NCI-H2196 treated with DMSO at 0.1 percent for 48 hours (cell line): ENCODE measurements at regions not wholly inside any gene's neighbourhood (a gene's known extent, or its start where the extent isn't known, plus 50 kb on each side); places are given as distances from the start of the nearest gene placed in this dataset.
"Not testable (repeated sequence)": the region's sequence is repeated elsewhere in the genome, so short reads cannot be mapped to it uniquely, and the experiment has no call there.

Experiments used
- DNase-seq: peaks from one replicate; lab custom pipeline; 2025; ENCODE audit not compliant: unreplicated experiment; lab: John Stamatoyannopoulos, UW

- DNase-seq: no peak
These were observed 62.4 kb downstream of the CRYBB2 start for GRCh38 chr22:25281675-25282345.

- no peak for DNase-seq
These were observed 62.9 kb downstream of the CRYBB2 start for GRCh38 chr22:25282346-25282670.

GRCh38 chr22:25282671-25283561 is 63.5 kb downstream of the CRYBB2 start:
- DNase-seq: no peak

- not testable (repeated sequence) for DNase-seq
These were observed 69.0 kb downstream of the CRYBB2 start for GRCh38 chr22:25288481-25288880.

- not testable (repeated sequence) for DNase-seq
These were observed 82.5 kb downstream of the CRYBB2 start for GRCh38 chr22:25301912-25302311.

GRCh38 chr22:25309586-25309985 is 90.1 kb downstream of the CRYBB2 start:
- DNase-seq: not testable (repeated sequence)

GRCh38 chr22:25311924-25312323 is 92.5 kb downstream of the CRYBB2 start:
- not testable (repeated sequence) for DNase-seq

GRCh38 chr22:25318081-25318823 is 98.8 kb downstream of the CRYBB2 start:
- DNase-seq: no peak

- DNase-seq: no peak
These were observed 107.7 kb downstream of the CRYBB2 start for GRCh38 chr22:25327018-25327755.

- no peak for DNase-seq
These were observed 111.6 kb downstream of the CRYBB2 start for GRCh38 chr22:25331050-25331449.

- not testable (repeated sequence) for DNase-seq
These were observed 112.5 kb downstream of the CRYBB2 start for GRCh38 chr22:25331911-25332310.

- no peak for DNase-seq
These were observed 112.9 kb downstream of the CRYBB2 start for GRCh38 chr22:25332386-25332785.

GRCh38 chr22:25334162-25334490 is 114.7 kb downstream of the CRYBB2 start:
- DNase-seq: no peak

- DNase-seq: not testable (repeated sequence)
These were observed 115.2 kb downstream of the CRYBB2 start for GRCh38 chr22:25334631-25335030.

- DNase-seq: not testable (repeated sequence)
These were observed 115.8 kb downstream of the CRYBB2 start for GRCh38 chr22:25335276-25335675.

GRCh38 chr22:25340536-25340935 is 121.1 kb downstream of the CRYBB2 start:
- not testable (repeated sequence) for DNase-seq

- DNase-seq: not testable (repeated sequence)
These were observed 124.9 kb downstream of the CRYBB2 start for GRCh38 chr22:25344366-25344765.

- no peak for DNase-seq
These were observed 127.7 kb downstream of the CRYBB2 start for GRCh38 chr22:25346859-25347751.

GRCh38 chr22:25347752-25348102 is 128.3 kb downstream of the CRYBB2 start:
- no peak for DNase-seq

GRCh38 chr22:25348391-25348790 is 129.0 kb downstream of the CRYBB2 start:
- DNase-seq: no peak
